ENCODE measurements at regions not wholly inside any gene's neighbourhood (a gene's known extent, or its start where the extent isn't known, plus 50 kb on each side); places are given as distances from the start of the nearest gene placed in this dataset.

GRCh38 chr7:145644426-145645134, 472.0 kb upstream of the CNTNAP2 start:
- DNase-seq = no peak

- no peak for DNase-seq
Observed at GRCh38 chr7:145643981-145644380, 472.6 kb upstream of the CNTNAP2 start.

DNA sequence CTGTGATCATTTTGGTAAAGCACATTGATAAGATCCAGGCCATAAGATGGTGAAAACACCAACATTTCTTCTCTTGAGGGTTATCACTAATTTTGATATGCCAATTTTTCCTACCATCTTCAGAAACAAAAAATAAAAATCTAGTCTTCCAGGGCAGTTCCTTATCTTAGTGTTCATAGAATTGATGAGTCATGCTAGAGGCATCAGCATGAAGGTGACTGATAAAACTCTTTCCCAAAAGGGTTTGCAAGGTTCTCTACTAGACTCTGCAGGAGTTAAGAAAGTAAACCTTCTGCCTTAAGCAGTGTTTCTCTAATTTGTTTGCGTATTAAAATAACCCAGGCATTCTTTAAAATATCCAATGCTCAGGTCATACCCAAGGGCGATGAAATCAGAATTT, 483.1 kb upstream of the CNTNAP2 start:
- DNase-seq = no peak

DNA sequence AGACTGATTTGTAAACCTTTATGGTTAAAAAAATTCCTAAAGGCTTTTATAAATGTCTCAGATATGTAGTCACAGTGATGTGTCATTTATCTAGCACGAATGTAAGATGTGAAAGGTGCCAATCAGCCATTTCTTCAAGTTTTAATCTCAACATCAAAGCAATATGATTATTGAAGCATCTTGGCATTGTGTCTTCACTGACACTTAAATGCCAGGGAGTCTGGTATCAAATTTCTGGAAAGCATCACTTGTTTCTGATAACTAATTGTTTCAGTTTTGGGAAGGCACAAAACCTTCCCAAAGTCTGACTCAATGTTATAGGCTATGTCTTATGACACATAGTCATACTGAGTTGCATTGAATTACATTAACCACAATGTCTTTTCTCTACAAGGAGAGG, 492.0 kb upstream of the CNTNAP2 start:
- DNase-seq = no peak

DNA sequence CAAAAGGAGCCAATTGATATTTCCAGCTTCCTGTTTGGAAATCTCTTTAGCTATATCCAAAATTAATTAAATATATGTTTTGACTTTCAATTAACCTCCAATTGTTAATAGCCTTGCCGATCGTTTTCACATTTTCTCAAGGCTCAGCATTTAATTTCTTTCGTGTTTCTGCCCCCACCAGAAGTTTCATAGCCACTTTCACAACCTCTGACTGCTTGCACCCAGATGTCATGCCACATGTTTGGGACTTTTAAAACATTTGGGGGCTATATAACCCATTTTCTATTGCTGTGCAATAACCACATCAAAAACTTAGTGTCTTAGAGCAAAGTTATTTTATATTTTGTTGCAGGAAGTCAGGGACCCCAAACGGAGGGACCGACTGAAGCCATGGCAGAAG, 510.6 kb upstream of the CNTNAP2 start:
- DNase-seq = no peak

GRCh38 chr7:145599376-145599775, 517.2 kb upstream of the CNTNAP2 start:
- DNase-seq = no peak

GRCh38 chr7:145584401-145584800, 532.2 kb upstream of the CNTNAP2 start:
- DNase-seq = no peak

- DNase-seq = no peak
Observed at GRCh38 chr7:145582742-145583303, 533.8 kb upstream of the CNTNAP2 start.

DNA sequence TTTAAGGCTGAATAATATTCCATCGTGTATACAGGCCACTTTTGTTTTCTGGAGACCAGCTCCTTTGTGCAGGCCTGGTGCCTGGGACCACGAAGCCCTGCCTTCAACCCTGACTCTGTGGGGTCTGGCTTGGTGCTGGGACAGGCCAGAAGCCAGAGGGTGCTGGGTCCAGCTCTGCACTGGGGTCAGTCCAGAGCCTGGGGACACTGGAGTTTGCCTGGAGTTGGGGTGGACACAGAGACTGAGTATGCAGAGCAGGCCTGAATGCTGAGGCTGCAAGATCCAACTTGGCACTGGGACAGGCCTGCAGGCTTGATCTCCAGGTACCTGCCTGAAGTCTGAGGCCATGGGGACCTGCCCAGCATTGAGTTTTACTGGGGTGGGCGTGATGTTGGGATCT, 558.8 kb upstream of the CNTNAP2 start:
- no peak for DNase-seq

- DNase-seq = no peak
Observed at GRCh38 chr7:145543242-145543641, 573.4 kb upstream of the CNTNAP2 start.

DNA sequence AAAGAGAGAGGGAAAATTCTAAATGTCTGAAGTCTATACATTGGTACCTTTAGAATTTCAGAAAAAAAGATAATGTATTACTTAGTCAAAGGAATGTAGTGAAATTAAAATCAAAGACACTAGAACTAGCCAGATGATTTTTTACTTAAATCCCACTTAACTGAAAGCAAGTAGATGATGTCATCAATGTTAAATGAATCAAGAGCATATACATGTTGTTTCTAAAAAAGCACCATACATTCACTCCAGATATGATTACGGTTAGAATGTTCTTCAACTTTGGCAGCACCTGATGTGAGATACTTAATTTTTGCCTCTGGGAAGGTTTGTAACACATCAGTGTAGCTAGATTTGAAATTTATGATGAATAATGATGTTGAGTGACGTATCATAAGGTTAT, 576.7 kb upstream of the CNTNAP2 start:
- no peak for DNase-seq

DNA sequence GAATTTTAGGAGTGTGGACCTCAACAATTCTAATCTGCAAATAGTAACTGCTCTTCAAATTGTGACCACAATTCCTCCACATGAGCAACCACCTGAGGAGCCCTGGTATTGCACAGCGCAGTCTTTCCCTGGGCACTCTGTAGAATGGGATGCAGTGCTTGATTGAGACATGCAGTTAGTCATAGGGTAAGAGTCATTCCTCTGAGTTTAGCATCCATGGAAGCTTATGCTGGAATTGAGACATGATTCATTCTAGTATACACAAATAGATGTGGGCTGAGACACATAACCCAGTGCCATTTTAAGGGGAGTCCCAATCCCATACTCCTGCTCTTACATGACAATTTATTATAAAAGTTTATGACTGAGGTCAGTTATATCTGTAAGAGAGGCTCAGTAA, 582.3 kb upstream of the CNTNAP2 start:
- no peak for DNase-seq

DNA sequence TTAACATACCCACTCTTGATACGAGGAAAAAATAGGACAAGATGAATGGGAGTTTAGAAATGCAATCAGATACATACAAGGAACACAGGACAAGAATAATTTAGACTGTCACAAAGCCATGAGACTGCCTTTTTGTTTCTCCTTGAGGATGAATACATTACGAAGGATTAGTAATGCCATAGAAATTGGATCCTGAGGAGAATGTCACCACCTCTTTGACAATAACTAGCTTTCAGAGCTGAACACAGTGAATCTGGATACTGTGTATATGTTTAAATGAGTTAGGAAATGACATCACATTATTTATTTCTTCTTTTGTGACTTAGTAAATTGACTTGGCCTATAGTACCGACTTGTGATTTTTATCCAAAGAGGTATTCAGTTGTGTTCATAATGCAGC, 596.3 kb upstream of the CNTNAP2 start:
- DNase-seq = no peak

- DNase-seq = no peak
Observed at GRCh38 chr7:145511004-145511403, 605.6 kb upstream of the CNTNAP2 start.

GRCh38 chr7:145497911-145498525, 618.6 kb upstream of the CNTNAP2 start:
- no peak for DNase-seq

GRCh38 chr7:145490356-145490755, 626.2 kb upstream of the CNTNAP2 start:
- no peak for DNase-seq

DNA sequence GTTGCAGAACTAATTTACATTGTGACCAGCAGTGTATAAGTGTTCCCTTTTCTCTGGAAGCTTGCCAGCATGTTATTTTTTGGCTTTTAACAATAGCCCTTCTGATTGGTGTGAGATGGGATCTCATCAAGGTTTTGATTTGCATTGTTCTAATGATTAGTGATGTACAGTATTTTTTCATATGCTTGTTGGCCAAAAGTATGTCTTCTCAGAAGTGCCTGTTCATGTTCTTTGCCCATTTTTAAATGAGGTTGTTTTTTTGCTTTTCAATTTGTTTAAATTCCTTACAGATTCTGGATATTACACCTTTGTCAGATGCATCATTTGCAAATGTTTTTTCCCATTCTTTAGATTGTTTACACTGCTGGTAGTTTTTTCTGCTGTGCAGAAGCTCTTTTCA, 627.0 kb upstream of the CNTNAP2 start:
- DNase-seq = no peak

GRCh38 chr7:145488816-145489215, 627.8 kb upstream of the CNTNAP2 start:
- DNase-seq = no peak

GRCh38 chr7:145481985-145482384, 634.6 kb upstream of the CNTNAP2 start:
- DNase-seq = no peak

GRCh38 chr7:145478541-145478940, 638.1 kb upstream of the CNTNAP2 start:
- no peak for DNase-seq

DNA sequence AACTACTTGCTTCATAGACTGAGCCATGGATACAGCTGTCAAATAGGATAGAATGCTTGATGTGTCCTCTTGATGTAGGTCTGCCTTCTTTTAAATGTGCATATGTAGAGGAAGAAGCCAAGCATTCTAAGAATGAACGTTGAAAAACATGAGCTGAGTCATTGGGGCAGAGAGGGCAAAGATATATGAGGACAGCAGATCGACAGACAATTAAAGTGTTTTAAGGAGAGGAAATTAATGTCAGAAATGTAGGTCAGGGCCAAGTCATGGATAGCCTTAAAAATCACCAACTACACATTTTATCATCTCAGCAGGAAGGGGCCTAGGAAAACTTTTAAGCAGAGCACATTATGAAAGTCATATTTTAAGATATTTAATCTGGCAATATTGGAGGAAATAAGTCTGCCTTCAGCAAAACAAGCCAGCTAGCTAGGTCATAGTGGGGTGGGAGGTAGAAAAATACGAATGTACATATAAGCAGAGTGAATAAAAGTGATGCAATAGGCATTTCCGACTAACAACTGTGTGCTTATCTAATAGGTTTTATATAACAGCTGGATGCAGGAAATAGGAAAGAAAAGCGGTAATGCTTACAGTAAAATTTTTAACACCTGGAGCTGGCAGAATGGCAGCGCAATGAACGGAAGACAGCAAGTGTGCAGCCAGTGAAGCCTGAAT, 638.3 kb upstream of the TPK1 start:
- DNase-seq = no peak

- no peak for DNase-seq
Observed at GRCh38 chr7:145471883-145472282, 636.0 kb upstream of the TPK1 start.

DNA sequence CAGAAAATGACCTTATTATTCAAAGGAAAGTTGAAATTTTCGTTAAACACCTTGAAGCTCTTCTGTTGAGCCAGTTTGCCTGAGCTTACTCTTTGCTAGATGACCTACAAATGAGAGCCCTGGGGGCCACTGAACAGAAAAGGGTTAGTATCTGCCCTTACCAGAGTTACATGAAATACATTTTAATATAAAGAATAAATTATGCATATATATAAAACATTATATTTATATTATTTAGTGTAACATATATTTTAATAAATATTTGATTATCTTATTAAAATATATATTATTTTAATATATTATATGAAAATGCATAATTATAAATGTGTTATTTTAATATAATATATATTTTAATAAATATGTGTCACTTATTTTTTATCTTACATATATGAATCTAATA, 628.4 kb upstream of the TPK1 start:
- DNase-seq = no peak

DNA sequence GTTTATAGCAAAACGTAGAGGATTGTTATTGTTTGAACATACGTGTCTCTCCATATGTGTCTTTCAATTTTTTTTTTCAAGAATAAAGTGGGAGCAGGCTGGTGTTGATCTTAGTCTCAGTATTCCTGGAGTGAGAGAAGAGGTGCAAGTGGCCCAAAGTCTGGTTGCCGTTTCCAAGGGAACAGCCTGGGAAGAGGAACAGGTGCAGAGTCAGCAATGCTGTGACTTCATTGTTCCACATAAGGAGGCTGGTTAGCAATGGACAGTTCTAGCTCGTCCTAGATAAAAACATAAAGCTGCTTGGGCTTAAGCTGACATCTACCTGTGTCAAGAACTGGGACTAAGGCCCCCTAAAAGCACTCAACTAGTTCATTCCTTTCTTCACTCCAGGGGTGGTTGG, 626.6 kb upstream of the TPK1 start:
- no peak for DNase-seq

All from NCI-H69 (cell line).